IMR-90 (cell line): ENCODE measurements at regions not wholly inside any gene's neighbourhood (a gene's known extent, or its start where the extent isn't known, plus 50 kb on each side); places are given as distances from the start of the nearest gene placed in this dataset.

ENCODE experiments used
- BHLHE40 ChIP-seq: fragments of 150-350 bp; IDR thresholded peaks from 2 replicates; pipeline ENCODE4 v1.6.1; 2016; ENCODE audit warnings: mild to moderate bottlenecking, low read depth, low read length
- CEBPB ChIP-seq: IDR thresholded peaks from 2 replicates; pipeline ENCODE4 v1.6.1; 2012; ENCODE audit warnings: low read depth, low read length, improper control_type of control experiment
- CHD1 ChIP-seq: IDR thresholded peaks from 2 replicates; pipeline ENCODE4 v1.6.1; 2012; ENCODE audit warnings: low read depth, low read length, improper control_type of control experiment
- FOS ChIP-seq: fragments of 150-350 bp; IDR thresholded peaks from 2 replicates; pipeline ENCODE4 v1.6.1; 2016; ENCODE audit warnings: low read depth, low read length
- MAFK ChIP-seq: IDR thresholded peaks from 2 replicates; pipeline ENCODE4 v1.6.1; 2012; ENCODE audit warnings: low read depth, low read length, improper control_type of control experiment
- MAZ ChIP-seq: IDR thresholded peaks from 2 replicates; pipeline ENCODE4 v1.6.1; 2012; ENCODE audit warnings: low read depth, mild to moderate bottlenecking, low read length, improper control_type of control experiment, moderate library complexity, borderline replicate concordance
- MXI1 ChIP-seq: IDR thresholded peaks from 2 replicates; pipeline ENCODE4 v1.6.1; 2012; ENCODE audit warnings: low read depth, mild to moderate bottlenecking, low read length, moderate library complexity, borderline replicate concordance
- POLR2A ChIP-seq: IDR thresholded peaks from 2 replicates; pipeline ENCODE4 v1.6.1; 2012; ENCODE audit warnings: mild to moderate bottlenecking, low read depth, low read length
- RAD21 ChIP-seq: IDR thresholded peaks from 2 replicates; pipeline ENCODE4 v1.6.1; 2012; ENCODE audit warnings: low read length, improper control_type of control experiment
- RFX5 ChIP-seq: IDR thresholded peaks from 2 replicates; pipeline ENCODE4 v1.8.0; 2012; ENCODE audit warnings: low read depth, mild to moderate bottlenecking, low read length, moderate library complexity
- SMC3 ChIP-seq: fragments of 150-350 bp; IDR thresholded peaks from 2 replicates; pipeline ENCODE4 v1.6.1; 2016; ENCODE audit warnings: low read depth, mild to moderate bottlenecking, antibody characterized with exemption, low read length, moderate library complexity
- TF ChIP-seq, protein P1 (sequence below): fragments of 150-350 bp; IDR thresholded peaks from 2 replicates; pipeline ENCODE4 v1.6.1; 2017; ENCODE audit warnings: mild to moderate bottlenecking, antibody characterized with exemption, low read length, low read depth
- TF ChIP-seq, protein P2 (sequence below): conservative IDR thresholded peaks from 2 replicates; pipeline ENCODE4 v1.5.1; 2012; ENCODE audit warnings: mild to moderate bottlenecking, low read depth, low read length, improper control_type of control experiment

DNA sequence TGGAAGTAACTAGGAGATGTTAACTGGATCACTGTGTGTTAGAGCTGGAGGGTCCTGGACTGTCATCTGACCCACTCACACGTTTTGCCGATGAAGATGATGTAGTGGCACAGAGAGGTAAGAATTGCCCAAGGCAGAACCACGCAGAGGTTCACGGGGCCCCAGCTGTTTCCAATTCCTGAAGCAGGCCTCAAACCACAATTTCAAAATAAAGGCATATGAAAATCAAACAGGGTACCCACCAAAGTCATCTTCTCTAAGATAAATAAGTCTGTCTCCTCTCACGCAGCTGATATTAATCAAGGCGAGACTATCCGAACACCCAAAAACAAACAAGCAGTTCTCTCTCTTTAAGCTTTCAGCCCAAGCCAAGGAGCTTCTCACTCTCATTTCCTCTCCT is 113.3 kb upstream of the JCAD start:
- TF ChIP-seq, protein P1, sequence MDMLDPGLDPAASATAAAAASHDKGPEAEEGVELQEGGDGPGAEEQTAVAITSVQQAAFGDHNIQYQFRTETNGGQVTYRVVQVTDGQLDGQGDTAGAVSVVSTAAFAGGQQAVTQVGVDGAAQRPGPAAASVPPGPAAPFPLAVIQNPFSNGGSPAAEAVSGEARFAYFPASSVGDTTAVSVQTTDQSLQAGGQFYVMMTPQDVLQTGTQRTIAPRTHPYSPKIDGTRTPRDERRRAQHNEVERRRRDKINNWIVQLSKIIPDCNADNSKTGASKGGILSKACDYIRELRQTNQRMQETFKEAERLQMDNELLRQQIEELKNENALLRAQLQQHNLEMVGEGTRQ = no peak
- TF ChIP-seq, protein P2, sequence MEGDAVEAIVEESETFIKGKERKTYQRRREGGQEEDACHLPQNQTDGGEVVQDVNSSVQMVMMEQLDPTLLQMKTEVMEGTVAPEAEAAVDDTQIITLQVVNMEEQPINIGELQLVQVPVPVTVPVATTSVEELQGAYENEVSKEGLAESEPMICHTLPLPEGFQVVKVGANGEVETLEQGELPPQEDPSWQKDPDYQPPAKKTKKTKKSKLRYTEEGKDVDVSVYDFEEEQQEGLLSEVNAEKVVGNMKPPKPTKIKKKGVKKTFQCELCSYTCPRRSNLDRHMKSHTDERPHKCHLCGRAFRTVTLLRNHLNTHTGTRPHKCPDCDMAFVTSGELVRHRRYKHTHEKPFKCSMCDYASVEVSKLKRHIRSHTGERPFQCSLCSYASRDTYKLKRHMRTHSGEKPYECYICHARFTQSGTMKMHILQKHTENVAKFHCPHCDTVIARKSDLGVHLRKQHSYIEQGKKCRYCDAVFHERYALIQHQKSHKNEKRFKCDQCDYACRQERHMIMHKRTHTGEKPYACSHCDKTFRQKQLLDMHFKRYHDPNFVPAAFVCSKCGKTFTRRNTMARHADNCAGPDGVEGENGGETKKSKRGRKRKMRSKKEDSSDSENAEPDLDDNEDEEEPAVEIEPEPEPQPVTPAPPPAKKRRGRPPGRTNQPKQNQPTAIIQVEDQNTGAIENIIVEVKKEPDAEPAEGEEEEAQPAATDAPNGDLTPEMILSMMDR = no peak
- TF ChIP-seq RFX5 = no peak
- no peak for TF ChIP-seq POLR2A
- no peak for TF ChIP-seq FOS
- TF ChIP-seq MXI1 = no peak
- TF ChIP-seq SMC3 = no peak
- TF ChIP-seq BHLHE40 = no peak
- no peak for TF ChIP-seq CEBPB
- TF ChIP-seq MAZ = no peak
- TF ChIP-seq RAD21 = no peak
- TF ChIP-seq CHD1 = no peak
- TF ChIP-seq MAFK = no peak
